ENCODE measurements at regions not wholly inside any gene's neighbourhood (a gene's known extent, or its start where the extent isn't known, plus 50 kb on each side); places are given as distances from the start of the nearest gene placed in this dataset.

- no peaks in the 10 kb centered on the region for H3K79me2 ChIP-seq (ENCODE audit: control insufficient read depth, insufficient read depth, low read length)
- H3K27ac ChIP-seq (ENCODE audit: control insufficient read depth, insufficient read depth, low read length), result no peak overlapping the region
- DNase-seq (ENCODE audit: low read depth, low spot score), result no peak
- no peaks in the 10 kb centered on the region for H3K9me1 ChIP-seq (ENCODE audit: control insufficient read depth, extremely low read depth, insufficient read depth, low read length)
- no peaks in the 10 kb centered on the region for H3K4me1 ChIP-seq (ENCODE audit: control insufficient read depth, extremely low read depth, insufficient read depth, low read length)
- no peaks in the 10 kb centered on the region for H3K27me3 ChIP-seq (ENCODE audit: control insufficient read depth, extremely low read depth, insufficient read depth, low read length)
- no peak overlapping the region for H3K4me2 ChIP-seq (ENCODE audit: control insufficient read depth, extremely low read depth, insufficient read depth, low read depth, low read length)
- H2AFZ ChIP-seq (ENCODE audit: control insufficient read depth, low read length), result no peak overlapping the region
- TF ChIP-seq EZH2 (IDR thresholded peaks at IDR 0.05; ENCODE audit: low read length), result no peak
- TF ChIP-seq CTCF (optimal IDR thresholded peaks at IDR 0.05 in 1 of 3, IDR thresholded peaks at IDR 0.05 in 1 of 3, conservative IDR thresholded peaks at IDR 0.05 in 1 of 3; ENCODE audit: extremely low read depth in 1 of 3, insufficient read depth in 2 of 3, low read length in 3 of 3), result no peak
- dilution Hi-C loops (cut with MboI; ENCODE audit: extremely low pct_ligation_motif_present, low sequenced_read_pairs), result no loop called here
- H3K9me3 ChIP-seq (ENCODE audit: control insufficient read depth, low read depth, low read length), result no peaks in the 10 kb centered on the region
- H3K9ac ChIP-seq (ENCODE audit: control insufficient read depth, extremely low read depth, insufficient read depth, low read length), result no peak overlapping the region
- no peak overlapping the region for H3K4me3 ChIP-seq (ENCODE audit: control insufficient read depth in 2 of 3, extremely low read depth in 1 of 3, insufficient read depth in 2 of 3, low read depth in 1 of 3, low read length in 3 of 3)
- no peaks in the 10 kb centered on the region for H4K20me1 ChIP-seq (ENCODE audit: control insufficient read depth, extremely low read depth, insufficient read depth, low read length)
- FAIRE-seq, result no peak
- H3K36me3 ChIP-seq (ENCODE audit: control insufficient read depth in 2 of 2, extremely low read depth in 1 of 2, insufficient read depth in 2 of 2, low read length in 2 of 2), result no peaks in the 10 kb centered on the region
Measured at GRCh38 chr4:13181681-13182080, 302.5 kb downstream of the RAB28 start.

- Histone ChIP-seq H4K20me1 (ENCODE audit: control insufficient read depth, extremely low read depth, insufficient read depth, low read length) (no peaks in the 10 kb centered on the region), H3K27me3 (ENCODE audit: control insufficient read depth, extremely low read depth, insufficient read depth, low read length) (no peaks in the 10 kb centered on the region), H3K79me2 (ENCODE audit: control insufficient read depth, insufficient read depth, low read length) (no peaks in the 10 kb centered on the region), H3K36me3 (ENCODE audit: control insufficient read depth in 2 of 2, extremely low read depth in 1 of 2, insufficient read depth in 2 of 2, low read length in 2 of 2) (no peaks in the 10 kb centered on the region), H3K4me2 (ENCODE audit: control insufficient read depth, extremely low read depth, insufficient read depth, low read depth, low read length) (no peak overlapping the region), H3K9ac (ENCODE audit: control insufficient read depth, extremely low read depth, insufficient read depth, low read length) (no peak overlapping the region), H3K27ac (ENCODE audit: control insufficient read depth, insufficient read depth, low read length) (no peak overlapping the region), H2AFZ (ENCODE audit: control insufficient read depth, low read length) (no peak overlapping the region), H3K9me1 (ENCODE audit: control insufficient read depth, extremely low read depth, insufficient read depth, low read length) (no peaks in the 10 kb centered on the region), H3K4me3 (ENCODE audit: control insufficient read depth in 2 of 3, extremely low read depth in 1 of 3, insufficient read depth in 2 of 3, low read depth in 1 of 3, low read length in 3 of 3) (no peak overlapping the region), H3K4me1 (ENCODE audit: control insufficient read depth, extremely low read depth, insufficient read depth, low read length) (no peaks in the 10 kb centered on the region), H3K9me3 (ENCODE audit: control insufficient read depth, low read depth, low read length) (no peaks in the 10 kb centered on the region)
- FAIRE-seq, result no peak
- DNase-seq (ENCODE audit: low read depth, low spot score), result no peak
- dilution Hi-C loops (cut with MboI; ENCODE audit: extremely low pct_ligation_motif_present, low sequenced_read_pairs), result no loop called here
- TF ChIP-seq EZH2 (IDR thresholded peaks at IDR 0.05; ENCODE audit: low read length) (no peak), CTCF (optimal IDR thresholded peaks at IDR 0.05 in 1 of 3, IDR thresholded peaks at IDR 0.05 in 1 of 3, conservative IDR thresholded peaks at IDR 0.05 in 1 of 3; ENCODE audit: extremely low read depth in 1 of 3, insufficient read depth in 2 of 3, low read length in 3 of 3) (no peak)
Measured at GRCh38 chr4:13180701-13181100, 303.4 kb downstream of the RAB28 start.

Data from keratinocyte (primary cell).